22Rv1 (cell line): ENCODE measurements at regions not wholly inside any gene's neighbourhood (a gene's known extent, or its start where the extent isn't known, plus 50 kb on each side); places are given as distances from the start of the nearest gene placed in this dataset.

Experiments
- CTCF ChIP-seq: fragments of 450-650 bp; IDR thresholded peaks from 2 replicates; pipeline ENCODE4 v1.5.1; 2017; ENCODE audit warnings: mild to moderate bottlenecking
- ZFX ChIP-seq: fragments of 450-650 bp; IDR thresholded peaks from 2 replicates; pipeline ENCODE4 v1.6.1; 2017; ENCODE audit warnings: antibody characterized with exemption, borderline replicate concordance

- TF ChIP-seq CTCF (no peak), ZFX (no peak)
Measured at GRCh38 chr6:33865478-33866077, 61.8 kb upstream of the MLN start.
